ENCODE measurements at regions not wholly inside any gene's neighbourhood (a gene's known extent, or its start where the extent isn't known, plus 50 kb on each side); places are given as distances from the start of the nearest gene placed in this dataset.

DNA sequence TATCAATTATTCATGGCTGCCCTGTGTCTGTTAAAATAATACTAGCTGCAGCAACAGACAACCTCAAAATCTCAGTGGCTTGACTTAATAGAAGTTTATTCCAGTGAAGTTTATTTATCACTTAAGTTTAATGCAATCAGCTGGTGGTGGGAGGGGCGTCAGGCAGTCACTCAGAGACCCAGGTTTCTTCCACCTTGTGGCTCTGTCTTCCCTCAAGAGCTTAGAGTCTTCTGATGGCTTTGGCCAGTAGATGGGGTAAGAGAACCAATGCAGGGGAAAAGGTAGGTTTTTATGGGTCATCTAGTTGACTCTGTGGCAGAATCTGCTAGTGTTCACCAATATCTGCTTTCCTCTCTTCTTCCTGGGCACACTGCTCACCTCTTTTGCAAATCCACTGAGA, 668.9 kb downstream of the AACS start:
- intact Hi-C loops (cut with micrococcal nuclease; ENCODE audit: unreplicated experiment): no loop called here
- WGBS (ENCODE audit: insufficient coverage, insufficient replicate concordance, low lambda C conversion rate, missing lambda C conversion rate): 0% methylated on average over 1 of the region's 1 CpG

DNA sequence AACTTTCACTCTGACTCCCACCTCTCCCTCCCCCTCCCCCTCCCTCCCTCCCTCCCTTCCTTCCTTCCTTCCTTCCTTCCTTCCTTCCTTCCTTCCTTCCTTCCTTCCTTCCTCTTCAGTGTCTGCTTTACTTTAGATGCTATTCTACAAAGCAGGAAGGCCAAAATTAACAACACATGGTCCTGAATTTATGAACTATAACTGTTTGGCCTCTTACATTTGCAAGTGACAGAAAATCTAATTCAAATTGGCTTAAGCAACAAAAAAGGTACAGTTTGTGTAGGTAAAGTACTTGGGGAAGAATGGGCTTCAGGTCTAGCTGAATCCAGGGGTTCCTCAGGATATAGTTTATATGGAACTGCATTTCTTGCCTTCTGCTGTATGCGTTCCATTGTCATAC, 673.0 kb downstream of the AACS start:
- BruUV-seq (replicated peaks): no TSS peak
- Histone ChIP-seq H2AFZ (ENCODE audit: control insufficient read depth, low read depth, low read length) (no peak overlapping the region), H3K36me3 (ENCODE audit: control insufficient read depth in 2 of 2, insufficient read depth in 2 of 2, low read length in 1 of 2) (no peaks in the 10 kb centered on the region), H4K20me1 (ENCODE audit: control insufficient read depth, insufficient read depth) (no peaks in the 10 kb centered on the region), H3K4me2 (ENCODE audit: control insufficient read depth, insufficient read depth) (no peak overlapping the region), H3K79me2 (ENCODE audit: control insufficient read depth, insufficient read depth, low read length) (no peaks in the 10 kb centered on the region), H3K27me3 (replicated peaks in 1 of 2; ENCODE audit: control insufficient read depth in 2 of 2, insufficient read depth in 2 of 2, low read length in 1 of 2) (no peaks in the 10 kb centered on the region), H3K27ac (ENCODE audit: control insufficient read depth, insufficient read depth) (no peak overlapping the region), H3K9ac (ENCODE audit: control insufficient read depth, insufficient read depth, low read length) (no peak overlapping the region), H3K4me3 (no peak overlapping the region), H3K9me3 (replicated peaks; ENCODE audit: control insufficient read depth, insufficient read depth, low read length) (no peaks in the 10 kb centered on the region; the same call in 2 of the 3 replicates), H3K4me1 (ENCODE audit: control insufficient read depth, insufficient read depth, low read length) (no peaks in the 10 kb centered on the region)
- in situ Hi-C loops (cut with MboI) (no loop called here), intact Hi-C loops (cut with micrococcal nuclease; ENCODE audit: unreplicated experiment) (no loop called here)
- 93% methylated on average over 1 of the region's 1 CpG for WGBS (ENCODE audit: insufficient coverage, insufficient replicate concordance, low lambda C conversion rate, missing lambda C conversion rate)
- TF ChIP-seq YBX1 (IDR thresholded peaks at IDR 0.05) (no peak), PAX8 (IDR thresholded peaks at IDR 0.05) (no peak), MXI1 (IDR thresholded peaks at IDR 0.05; ENCODE audit: low read depth, low read length) (no peak)
- TF ChIP-seq, protein P1, sequence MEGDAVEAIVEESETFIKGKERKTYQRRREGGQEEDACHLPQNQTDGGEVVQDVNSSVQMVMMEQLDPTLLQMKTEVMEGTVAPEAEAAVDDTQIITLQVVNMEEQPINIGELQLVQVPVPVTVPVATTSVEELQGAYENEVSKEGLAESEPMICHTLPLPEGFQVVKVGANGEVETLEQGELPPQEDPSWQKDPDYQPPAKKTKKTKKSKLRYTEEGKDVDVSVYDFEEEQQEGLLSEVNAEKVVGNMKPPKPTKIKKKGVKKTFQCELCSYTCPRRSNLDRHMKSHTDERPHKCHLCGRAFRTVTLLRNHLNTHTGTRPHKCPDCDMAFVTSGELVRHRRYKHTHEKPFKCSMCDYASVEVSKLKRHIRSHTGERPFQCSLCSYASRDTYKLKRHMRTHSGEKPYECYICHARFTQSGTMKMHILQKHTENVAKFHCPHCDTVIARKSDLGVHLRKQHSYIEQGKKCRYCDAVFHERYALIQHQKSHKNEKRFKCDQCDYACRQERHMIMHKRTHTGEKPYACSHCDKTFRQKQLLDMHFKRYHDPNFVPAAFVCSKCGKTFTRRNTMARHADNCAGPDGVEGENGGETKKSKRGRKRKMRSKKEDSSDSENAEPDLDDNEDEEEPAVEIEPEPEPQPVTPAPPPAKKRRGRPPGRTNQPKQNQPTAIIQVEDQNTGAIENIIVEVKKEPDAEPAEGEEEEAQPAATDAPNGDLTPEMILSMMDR (IDR thresholded peaks at IDR 0.05 in 2 of 3, conservative IDR thresholded peaks at IDR 0.05 in 1 of 3; ENCODE audit: control insufficient read depth in 2 of 3, extremely low read depth in 1 of 3, insufficient read depth in 1 of 3, low read depth in 3 of 3, low read length in 3 of 3): no peak
- ChIA-PET CTCF (no interaction called here), POLR2A (no interaction called here), SMC1A (ENCODE audit: uncharacterized antibody, unreplicated experiment) (no interaction called here), RAD21 (ENCODE audit: unreplicated experiment) (no interaction called here)
- no peak for DNase-seq (ENCODE audit: low read depth, low spot score)
- FAIRE-seq: no peak
- ATAC-seq: no peak

More for the DNA sequence above, 668.9 kb downstream of the AACS start:
- ChIA-PET POLR2A (no interaction called here), CTCF (no interaction called here), SMC1A (ENCODE audit: uncharacterized antibody, unreplicated experiment) (no interaction called here), RAD21 (ENCODE audit: unreplicated experiment) (no interaction called here)
- H3K79me2 ChIP-seq (ENCODE audit: control insufficient read depth, insufficient read depth, low read length): no peaks in the 10 kb centered on the region
- no TSS peak for BruUV-seq (replicated peaks)
- no peak overlapping the region for H3K9ac ChIP-seq (ENCODE audit: control insufficient read depth, insufficient read depth, low read length)
- no peaks in the 10 kb centered on the region; the same call in 2 of the 3 replicates for H3K9me3 ChIP-seq (replicated peaks; ENCODE audit: control insufficient read depth, insufficient read depth, low read length)
- no peak overlapping the region for H3K4me3 ChIP-seq
- no peak for DNase-seq (ENCODE audit: low read depth, low spot score)
- H3K27me3 ChIP-seq (replicated peaks in 1 of 2; ENCODE audit: control insufficient read depth in 2 of 2, insufficient read depth in 2 of 2, low read length in 1 of 2): no peaks in the 10 kb centered on the region
- no peak for TF ChIP-seq NR2C2 (IDR thresholded peaks at IDR 0.05; ENCODE audit: borderline replicate concordance, control insufficient read depth, insufficient read length, low read depth)
- TF ChIP-seq, protein P2, sequence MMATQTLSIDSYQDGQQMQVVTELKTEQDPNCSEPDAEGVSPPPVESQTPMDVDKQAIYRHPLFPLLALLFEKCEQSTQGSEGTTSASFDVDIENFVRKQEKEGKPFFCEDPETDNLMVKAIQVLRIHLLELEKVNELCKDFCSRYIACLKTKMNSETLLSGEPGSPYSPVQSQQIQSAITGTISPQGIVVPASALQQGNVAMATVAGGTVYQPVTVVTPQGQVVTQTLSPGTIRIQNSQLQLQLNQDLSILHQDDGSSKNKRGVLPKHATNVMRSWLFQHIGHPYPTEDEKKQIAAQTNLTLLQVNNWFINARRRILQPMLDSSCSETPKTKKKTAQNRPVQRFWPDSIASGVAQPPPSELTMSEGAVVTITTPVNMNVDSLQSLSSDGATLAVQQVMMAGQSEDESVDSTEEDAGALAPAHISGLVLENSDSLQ (IDR thresholded peaks at IDR 0.05): peak; percentile 51
- no peak overlapping the region for H3K4me2 ChIP-seq (ENCODE audit: control insufficient read depth, insufficient read depth)
- ATAC-seq: no peak
- no peak overlapping the region for H2AFZ ChIP-seq (ENCODE audit: control insufficient read depth, low read depth, low read length)
- no peak overlapping the region for H3K27ac ChIP-seq (ENCODE audit: control insufficient read depth, insufficient read depth)
- no peaks in the 10 kb centered on the region for H3K4me1 ChIP-seq (ENCODE audit: control insufficient read depth, insufficient read depth, low read length)
- in situ Hi-C loops (cut with MboI): no loop called here
- FAIRE-seq: no peak
- H3K36me3 ChIP-seq (ENCODE audit: control insufficient read depth in 2 of 2, insufficient read depth in 2 of 2, low read length in 1 of 2): no peaks in the 10 kb centered on the region
- no peaks in the 10 kb centered on the region for H4K20me1 ChIP-seq (ENCODE audit: control insufficient read depth, insufficient read depth)
